NB4 (cell line): ENCODE measurements at regions not wholly inside any gene's neighbourhood (a gene's known extent, or its start where the extent isn't known, plus 50 kb on each side); places are given as distances from the start of the nearest gene placed in this dataset.

ENCODE experiments used
- MAX ChIP-seq: IDR thresholded peaks from 2 replicates; pipeline ENCODE4 v1.6.1; 2011; ENCODE audit warnings: low read depth, low read length
- MYC ChIP-seq: IDR thresholded peaks from 2 replicates; pipeline ENCODE4 v1.6.1; 2011; ENCODE audit warnings: low read depth, low read length
- POLR2A ChIP-seq: IDR thresholded peaks from 2 replicates; pipeline ENCODE4 v1.6.1; 2011; ENCODE audit warnings: mild to moderate bottlenecking; ENCODE audit not compliant: insufficient read length; ENCODE audit errors: extremely low read depth
- TF ChIP-seq, protein P1 (sequence below): IDR thresholded peaks from one replicate; pipeline ENCODE4 v1.5.1; 2012; ENCODE audit warnings: low read depth, low read length

DNA sequence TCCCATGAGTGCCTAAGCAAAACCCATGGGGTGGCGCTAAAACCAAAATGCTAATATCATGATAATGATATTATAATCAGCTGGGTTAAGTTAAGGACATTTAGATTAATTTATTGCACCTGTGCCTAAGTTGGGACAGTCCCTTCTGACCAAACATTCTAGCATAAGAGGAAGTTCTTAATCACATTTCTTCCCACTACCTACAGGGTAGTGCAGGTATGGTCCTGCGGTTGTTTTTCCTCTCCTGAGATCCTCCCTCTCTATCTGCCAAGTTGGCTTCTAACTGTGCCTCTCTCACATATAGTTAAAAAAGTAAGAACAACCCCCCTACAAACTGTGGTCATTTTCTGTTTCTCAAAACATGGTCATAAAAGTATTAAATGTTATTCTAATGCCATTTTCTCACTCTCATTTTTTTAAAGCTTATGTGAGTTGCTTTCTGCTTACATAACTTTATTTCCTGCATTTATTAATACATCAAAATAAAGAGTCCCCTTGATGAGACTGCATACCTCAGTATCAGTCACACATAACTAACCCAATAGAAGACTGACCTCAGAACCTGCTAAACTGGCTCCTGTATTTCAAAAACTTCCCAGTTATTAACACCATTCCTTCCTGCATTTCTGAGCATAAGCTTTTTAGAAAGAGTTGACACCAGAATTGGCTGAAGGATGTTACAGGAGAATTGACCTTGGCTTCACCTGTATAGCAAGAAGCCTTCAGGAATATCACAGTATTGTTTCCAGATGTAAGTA is 1332.5 kb downstream of the FSTL5 start:
- TF ChIP-seq, protein P1, sequence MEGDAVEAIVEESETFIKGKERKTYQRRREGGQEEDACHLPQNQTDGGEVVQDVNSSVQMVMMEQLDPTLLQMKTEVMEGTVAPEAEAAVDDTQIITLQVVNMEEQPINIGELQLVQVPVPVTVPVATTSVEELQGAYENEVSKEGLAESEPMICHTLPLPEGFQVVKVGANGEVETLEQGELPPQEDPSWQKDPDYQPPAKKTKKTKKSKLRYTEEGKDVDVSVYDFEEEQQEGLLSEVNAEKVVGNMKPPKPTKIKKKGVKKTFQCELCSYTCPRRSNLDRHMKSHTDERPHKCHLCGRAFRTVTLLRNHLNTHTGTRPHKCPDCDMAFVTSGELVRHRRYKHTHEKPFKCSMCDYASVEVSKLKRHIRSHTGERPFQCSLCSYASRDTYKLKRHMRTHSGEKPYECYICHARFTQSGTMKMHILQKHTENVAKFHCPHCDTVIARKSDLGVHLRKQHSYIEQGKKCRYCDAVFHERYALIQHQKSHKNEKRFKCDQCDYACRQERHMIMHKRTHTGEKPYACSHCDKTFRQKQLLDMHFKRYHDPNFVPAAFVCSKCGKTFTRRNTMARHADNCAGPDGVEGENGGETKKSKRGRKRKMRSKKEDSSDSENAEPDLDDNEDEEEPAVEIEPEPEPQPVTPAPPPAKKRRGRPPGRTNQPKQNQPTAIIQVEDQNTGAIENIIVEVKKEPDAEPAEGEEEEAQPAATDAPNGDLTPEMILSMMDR = no peak
- TF ChIP-seq POLR2A (no peak), MAX (no peak), MYC (no peak)
